GM21529 (cell line): ENCODE measurements at regions not wholly inside any gene's neighbourhood (a gene's known extent, or its start where the extent isn't known, plus 50 kb on each side); places are given as distances from the start of the nearest gene placed in this dataset.
"Not testable (repeated sequence)": the region's sequence is repeated elsewhere in the genome, so short reads cannot be mapped to it uniquely, and the experiment has no call there.

Source experiments
- ATAC-seq: cut with Tn5 transposase; IDR thresholded peaks from one replicate; pipeline ENCODE4 v1.9.1; 2021; ENCODE audit not compliant: unreplicated experiment

DNA sequence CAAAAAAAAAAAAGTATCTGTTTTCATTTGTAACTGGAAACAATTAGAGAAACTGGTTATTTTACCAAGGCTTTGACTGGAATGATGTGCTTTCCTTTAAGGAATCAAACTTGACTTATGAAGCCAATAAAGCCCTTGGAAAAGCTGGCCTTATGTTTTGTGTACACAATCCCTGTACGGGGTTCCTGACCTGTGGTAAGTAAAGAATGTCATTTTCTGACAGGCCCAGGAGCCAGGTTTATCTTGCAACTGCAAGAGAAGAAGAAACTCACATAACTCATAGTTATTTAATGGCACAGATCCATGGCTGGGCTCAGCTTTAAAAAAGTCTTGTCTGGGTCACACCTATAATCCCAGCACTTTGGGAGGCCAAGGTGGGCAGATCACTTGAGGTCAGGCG lies 235.9 kb upstream of the RAI14 start:
- not testable (repeated sequence) for ATAC-seq

DNA sequence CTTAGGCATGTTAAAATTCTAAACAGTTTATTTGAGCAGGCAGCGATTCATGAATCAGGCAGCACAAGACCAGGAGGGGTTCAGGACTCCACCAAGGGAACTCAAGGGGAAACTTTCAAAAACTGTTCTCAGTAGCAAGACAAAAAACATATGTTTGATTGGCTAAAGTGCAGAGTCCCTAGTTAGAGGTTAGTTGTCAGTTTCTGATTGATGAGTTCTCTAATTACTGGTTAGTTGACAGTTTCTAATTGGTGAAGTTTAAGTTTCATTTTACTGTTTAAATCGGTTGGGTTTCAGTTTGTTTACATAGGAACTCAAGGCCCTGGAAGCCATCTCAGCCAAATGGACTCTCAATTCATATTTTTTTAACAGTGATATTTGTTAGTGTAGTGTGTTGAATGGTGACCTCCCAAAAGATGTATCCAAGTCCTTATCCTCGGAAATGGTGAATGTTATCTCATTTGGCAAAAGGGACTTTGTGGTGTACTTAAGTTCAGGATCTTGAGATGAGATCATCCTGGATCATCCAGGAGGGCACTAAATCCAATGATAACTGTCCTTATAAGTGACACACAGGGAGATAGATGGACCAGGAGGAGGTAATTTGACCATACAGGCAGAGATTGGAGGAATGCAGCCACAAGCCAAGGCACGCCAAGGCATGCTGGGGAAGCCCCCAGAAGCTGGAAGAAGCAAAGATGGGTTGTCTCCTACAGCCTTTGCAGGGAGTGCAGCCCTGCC lies 219.2 kb upstream of the RAI14 start:
- ATAC-seq: no peak

DNA sequence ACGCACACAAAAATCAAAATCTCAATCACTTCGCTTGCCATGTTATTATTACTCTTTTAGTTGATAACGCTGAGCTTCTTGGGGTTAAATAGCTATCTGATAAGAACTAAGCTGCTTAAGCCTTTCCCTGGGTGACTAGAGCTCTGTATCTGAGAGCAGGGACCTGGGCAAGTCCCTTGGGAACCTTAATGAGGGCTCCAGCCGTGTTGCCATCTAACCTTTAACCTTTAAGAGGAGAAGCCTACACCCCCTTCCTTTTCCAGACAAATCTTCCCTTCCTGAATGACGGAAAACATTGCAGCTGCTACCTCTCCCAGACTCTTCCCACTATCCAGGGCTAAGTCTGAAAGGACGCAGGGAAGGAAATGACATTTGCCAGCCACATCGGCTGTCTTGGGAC lies 216.5 kb upstream of the RAI14 start:
- no peak for ATAC-seq

DNA sequence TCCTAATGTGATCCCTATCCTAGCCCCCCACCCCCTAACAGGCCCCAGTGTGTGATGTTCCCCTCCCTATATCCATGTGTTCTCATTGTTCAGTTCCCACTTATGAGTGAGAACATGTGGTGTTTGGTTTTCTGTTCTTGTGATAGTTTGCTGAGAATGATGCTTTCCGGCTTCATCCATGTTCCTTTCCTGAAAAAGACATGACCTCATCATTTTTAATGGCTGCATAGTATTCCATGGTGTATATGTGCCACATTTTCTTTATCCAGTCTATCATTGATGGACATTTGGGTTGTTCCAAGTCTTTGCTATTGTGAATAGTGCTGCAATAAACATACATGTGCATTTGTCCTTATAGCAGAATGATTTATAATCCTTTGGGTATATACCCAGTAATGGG lies 214.4 kb upstream of the RAI14 start:
- ATAC-seq: not testable (repeated sequence)

DNA sequence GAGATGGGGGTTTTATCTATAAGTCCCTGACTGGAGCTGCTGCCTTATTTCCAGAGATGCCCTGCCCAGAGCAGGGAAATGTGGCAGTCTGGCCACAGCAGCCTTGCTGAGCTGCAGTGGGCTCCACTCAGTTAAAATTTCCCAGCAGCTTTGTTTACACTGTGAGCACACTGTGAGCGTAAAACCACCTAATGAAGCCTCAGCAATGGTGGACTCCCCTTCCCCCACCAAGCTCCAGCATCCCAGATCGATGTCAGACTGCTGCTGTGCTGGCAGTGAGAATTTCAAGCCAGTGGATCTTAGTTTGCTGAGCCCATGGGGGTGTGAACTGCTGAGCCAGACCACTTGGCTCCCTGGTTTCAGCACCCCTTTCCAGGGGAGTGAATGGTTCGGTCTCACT lies 208.7 kb upstream of the RAI14 start:
- no peak for ATAC-seq

DNA sequence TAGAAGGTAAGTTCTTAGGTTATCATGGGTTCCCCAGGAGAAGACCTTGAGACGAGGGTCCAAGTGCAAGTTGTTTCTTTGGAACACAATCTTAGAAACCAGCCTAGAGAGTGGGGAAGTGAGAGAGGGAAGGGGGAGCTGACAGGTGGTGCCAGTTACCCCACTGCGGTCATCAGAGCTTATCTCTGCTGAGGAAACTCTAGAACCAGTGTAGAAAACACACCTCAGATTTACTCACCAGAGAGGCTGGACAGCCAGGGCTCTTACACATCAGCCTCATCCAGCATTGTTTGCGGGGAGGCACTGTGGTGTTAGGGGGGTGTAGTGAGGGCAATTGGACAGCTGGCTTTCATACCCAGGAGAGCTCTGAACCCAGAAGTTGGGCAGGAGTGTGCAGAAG lies 206.5 kb upstream of the RAI14 start:
- ATAC-seq: no peak

DNA sequence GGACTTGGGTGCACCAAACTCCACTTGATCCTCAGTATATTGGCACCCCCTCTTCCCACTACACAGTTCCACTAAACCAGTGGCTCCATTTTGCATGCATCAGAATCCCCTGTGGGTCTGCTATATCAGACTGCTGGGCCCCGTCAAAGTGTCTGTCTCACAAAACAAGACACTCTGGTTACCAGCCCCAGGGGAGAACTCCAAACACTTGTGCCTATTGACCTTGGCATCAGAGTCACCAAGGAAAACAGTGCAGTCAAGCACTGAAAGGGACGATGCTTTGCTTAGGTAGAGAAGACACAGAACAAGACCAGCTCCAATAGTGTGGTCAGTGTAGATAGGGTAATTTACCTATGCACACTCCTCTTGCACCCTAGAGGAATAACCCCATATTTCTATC lies 205.8 kb upstream of the RAI14 start:
- no peak for ATAC-seq

DNA sequence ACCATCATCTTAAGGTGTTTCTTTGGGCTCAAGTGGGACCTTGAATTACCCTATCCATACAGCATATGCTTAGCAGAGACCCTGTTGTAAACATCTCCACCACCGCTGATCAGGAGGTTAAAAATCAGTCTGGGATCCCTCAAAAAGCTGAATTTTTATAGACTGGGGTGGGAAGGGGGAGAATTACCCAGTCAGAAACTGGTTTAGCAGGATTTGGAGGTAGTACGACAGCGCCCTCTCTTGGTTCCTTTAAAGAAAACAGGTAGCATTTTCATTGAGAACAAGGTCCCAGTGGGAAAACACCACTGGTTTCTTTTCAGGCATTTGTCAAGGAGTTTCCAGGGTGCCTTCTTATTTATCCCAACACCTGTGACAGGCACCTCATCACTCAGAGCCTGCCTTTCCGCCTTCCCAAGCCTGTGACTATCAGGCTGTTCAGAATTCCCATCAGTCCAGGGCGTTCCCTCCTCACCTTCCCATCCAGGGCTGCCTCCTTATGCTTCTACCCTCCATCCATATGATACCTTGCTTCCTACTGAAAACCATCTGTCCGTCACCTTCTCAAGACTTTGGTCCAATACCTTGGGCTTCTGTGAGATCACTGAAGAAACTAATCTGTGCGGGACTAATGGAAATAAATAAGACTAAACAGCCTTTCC lies 203.8 kb upstream of the RAI14 start:
- ATAC-seq: no peak

DNA sequence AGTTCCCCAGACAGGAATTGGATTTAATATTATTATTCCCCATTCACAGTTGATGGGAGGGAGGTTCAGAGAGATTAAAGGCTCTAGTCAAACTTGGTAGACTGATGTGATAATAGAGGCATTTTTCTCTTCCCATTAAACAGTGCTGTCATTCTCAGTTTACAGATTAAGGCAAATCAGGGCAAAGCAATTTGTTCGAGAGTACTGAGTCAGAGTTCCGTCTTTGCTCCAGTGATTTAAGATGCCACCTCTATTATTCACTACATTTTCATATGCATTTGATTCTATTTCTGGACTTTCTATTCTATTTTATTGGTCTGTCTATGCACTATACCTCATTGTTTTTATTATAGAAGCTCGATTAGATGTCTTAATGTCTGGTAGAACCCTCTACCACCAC lies 201.0 kb upstream of the RAI14 start:
- ATAC-seq: no peak

DNA sequence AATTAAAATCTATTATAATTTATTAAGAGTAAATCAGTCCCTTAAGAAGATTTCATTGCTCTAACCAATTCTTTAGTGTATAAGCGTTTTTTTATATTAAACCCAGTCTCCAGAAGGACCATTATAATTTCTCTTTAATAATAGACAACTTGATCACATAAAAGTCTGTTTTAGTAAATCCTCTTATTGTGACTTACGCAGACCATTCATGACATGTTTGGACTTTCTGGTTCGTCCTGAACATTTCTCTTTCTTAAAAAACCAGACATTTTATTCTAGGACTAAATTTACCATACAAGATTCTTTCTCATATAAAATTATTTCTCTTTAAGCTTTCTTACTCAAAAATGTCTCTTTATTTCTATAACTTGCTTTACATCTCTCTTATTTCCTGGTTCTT lies 196.2 kb upstream of the RAI14 start:
- ATAC-seq: no peak

DNA sequence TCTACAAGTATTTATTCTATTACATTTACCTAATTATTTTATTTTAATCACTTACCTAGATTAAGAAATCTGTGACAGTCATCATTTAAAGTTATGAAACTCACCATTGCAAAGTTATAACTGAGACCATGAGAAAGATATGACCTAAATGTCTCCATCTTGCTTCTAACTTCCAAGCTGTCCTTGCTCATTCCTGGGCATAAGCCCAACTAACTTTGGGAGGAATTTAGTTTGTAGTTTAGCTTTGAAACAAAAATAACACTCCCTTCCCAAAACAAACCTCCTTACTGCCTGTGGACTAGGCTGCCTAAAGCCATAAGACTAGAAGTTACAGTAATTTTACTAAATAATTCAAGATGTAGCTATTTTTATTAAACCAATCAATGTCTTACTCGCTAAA lies 195.6 kb upstream of the RAI14 start:
- ATAC-seq: no peak

DNA sequence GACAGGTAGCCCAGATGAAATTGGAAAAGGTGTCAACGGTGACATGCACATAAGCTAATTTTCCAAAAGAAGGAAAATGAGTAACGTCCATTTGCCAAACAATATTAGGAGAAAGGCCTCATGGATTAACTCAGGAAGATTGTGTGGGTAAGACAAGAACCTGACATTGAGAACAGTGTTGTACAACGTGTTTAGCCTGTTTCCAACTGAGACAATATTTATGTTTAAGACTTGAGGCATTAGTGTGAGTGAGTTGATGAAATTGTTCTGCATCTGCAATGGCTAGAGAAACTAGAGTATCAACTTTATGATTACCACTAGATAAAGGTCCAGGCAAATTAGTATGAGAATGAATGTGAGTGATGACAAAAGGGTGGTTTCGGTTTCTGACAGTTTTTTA lies 191.3 kb upstream of the RAI14 start:
- no peak for ATAC-seq

DNA sequence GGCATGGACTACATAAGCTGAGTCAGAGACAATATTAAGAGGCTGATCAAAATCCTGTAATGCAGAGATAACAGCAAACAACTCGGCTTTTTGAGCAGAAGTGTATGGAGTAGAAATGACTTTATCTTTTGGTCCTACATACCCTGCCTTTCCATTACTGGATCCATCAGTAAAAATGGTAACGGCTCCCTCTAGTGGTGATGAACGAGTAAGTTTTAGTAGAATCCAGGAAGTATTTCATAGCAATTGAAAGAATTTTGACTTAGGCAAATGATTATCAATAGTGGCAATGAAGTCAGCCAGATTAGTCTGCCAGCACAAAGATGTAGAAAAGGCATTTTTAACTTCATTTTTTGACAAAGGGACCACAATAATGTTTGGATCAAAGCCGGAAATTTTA lies 190.8 kb upstream of the RAI14 start:
- ATAC-seq: not testable (repeated sequence)

DNA sequence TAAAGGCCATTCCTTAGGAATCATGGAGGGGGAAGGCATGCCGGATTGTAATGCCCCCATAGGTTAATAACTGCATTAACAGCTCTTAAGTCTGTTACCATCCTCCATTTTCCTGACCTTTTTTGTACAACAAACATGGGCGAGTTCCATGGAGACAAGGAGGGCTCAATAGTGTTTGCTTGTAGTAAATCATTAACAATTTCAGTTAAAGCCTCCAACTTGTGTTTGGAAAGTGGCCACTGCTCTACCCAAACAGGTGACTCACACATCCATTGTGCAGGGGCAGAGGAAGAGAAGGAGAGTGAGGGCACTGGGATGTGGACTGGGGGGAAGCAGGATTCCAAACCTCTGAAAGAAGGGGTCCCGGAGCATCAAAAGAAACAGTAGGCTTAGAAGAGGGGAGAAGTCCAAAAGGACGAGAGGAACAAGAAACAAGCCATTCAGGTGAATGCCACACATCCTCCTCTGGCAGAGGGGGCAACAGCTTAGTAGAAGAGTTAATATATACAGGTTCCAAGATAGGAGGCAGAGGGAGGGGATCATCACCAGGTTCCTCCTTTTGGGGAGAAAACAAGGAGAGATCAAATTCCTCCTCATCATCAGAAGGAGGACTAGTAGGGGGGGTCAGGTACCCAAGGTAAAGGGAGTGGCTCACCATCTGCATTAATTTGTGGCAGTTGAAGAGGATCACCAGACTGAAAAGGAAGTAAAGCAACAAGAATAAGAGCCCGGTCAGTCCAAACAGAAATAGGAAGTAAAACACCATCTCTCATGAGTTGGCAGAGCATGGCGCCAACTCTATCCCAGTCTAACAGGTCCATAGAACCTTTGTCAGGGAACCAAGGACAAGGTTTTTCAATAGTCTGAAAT lies 189.4 kb upstream of the RAI14 start:
- not testable (repeated sequence) for ATAC-seq

DNA sequence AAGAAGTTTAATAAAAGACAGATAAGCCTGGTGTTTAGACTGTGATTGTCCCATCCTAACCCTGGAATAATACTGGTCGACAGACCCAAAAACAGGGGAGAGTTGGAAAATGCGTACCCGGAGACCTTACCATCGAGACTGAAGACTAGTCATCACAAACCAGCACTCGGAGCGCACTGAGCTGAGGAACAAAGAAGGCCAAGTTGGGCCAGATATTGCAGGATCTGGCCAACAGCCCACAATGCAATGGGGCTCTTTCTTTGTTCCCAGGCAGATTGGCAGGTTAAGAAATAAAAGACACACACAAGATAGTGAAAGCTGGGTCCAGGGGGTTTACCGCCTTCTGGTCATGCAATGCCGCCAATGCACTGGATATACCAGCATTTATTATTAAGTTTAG lies 188.7 kb upstream of the RAI14 start:
- no peak for ATAC-seq

DNA sequence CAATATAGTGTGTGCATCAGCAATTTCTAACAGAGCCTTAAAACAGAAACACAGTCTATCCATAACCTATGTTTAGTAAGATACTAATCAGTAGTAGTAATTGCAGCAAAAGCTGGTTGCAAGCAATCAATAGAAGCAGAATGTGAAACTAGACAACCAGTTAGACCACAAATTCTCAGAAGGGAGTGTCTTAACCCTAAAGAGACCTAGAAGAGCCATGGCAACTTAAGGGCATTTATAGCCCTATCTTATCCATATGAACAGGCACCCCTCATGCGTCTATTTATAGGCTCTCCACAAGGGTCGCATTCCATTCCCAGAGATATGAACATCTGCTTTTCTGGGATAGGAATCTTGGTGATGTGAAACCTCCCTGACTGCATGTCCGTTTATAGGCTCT lies 188.1 kb upstream of the RAI14 start:
- ATAC-seq: not testable (repeated sequence)

DNA sequence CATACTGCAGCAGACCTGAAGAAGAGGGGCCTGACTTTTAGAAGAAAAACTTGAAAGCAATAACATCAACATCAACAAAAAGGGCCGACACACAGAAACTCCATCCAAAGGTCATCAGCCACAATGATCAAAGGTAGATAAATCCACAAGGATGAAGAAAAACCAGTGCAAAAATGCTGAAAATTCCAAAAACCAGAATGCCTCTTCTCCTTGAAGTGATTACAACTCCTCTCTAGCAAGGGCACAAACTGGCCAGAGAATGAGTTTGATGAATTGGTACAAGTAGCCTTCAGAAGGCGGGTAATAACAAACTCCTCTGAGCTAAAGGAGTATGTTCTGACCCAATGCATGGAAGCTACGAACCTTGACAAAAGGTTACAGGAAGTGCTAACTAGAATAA lies 186.2 kb upstream of the RAI14 start:
- ATAC-seq: no peak

DNA sequence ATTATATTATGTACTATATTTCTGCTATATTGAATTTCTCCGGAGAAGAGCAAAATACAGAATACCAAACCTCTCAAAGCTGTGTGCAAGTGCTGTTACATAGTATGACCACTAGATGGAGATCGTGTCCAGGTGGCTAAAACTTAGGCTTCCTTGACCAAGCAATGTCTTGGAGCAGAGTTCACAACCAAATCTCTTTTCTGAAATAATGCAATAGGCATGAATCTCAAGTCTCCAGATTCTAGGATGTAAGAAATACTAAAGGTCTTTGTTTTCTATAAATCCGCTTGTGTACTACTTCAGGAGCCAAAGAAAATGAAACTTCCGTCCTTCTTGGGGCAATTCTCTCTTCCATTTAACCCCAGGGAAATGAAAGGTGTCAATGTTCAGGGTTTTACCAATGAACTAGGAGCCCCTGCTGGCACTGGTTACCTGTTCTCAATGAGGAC lies 181.5 kb upstream of the RAI14 start:
- peak; percentile 78 for ATAC-seq

DNA sequence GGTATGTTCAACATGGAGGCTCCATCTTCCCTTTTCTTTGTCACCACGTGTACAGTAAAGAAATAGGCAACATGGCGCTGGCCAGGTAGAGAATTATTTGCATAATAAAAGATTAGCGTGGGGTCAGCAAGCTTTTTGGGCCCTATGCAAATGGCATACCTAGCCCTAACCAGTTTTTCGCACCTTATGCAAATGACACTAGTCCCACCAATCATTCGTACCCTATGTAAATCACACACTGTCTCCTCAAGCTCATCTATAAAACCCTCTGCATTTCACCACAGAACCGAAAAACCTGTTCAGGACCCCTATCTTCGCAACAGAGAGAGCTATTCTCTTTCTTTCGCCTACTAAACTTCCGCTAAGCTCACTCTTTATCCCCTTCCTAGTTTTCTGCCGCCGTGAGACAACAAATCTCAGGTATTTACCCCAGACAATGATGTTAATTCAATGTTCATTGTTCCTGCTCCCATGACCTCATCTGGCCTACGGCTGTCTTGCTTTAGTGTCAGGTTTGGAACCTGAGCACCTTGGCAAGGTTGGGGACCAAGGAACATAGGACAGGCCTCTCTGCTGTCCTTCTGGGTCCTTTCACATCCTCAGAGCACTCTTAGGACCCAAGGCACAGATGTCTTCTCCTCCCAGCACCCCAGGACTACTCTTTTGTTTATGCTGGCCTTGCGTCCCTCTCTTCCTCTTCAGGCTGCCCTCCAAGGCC lies 180.7 kb upstream of the RAI14 start:
- no peak for ATAC-seq

DNA sequence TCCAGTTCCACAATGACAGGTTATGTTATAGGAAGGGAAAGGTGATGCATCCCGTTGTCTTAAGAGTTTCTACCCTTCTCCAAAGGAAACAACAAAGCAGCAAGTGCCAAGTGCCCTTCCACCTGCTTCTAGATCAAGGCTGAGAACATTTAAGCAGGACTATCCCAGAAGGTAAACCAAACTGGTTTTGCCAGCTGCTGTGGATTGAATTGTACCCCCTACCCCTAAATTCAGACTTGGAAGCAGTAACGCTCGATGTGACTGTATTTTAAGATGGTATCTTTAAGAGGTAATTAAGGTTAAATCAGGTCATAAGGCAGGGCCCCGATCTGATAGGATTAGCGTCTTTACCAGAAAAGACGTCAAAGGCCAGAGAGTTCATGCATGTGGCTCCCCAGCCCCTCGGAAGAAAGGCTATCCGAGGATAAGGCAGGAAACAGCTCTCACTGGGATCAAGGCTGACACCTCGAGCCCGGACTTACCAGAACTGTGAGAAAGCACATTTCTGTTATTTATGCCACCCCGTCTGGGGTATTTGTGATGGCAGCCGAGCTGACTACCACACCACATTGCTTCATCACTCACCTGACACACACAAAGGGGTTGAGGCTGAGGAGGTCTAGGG lies 179.1 kb upstream of the RAI14 start:
- ATAC-seq: no peak
